Gastroesophageal sphincter (tissue), 3 donors: ENCODE measurements at regions not wholly inside any gene's neighbourhood (a gene's known extent, or its start where the extent isn't known, plus 50 kb on each side); places are given as distances from the start of the nearest gene placed in this dataset.

Source experiments
- CTCF ChIP-seq, 4 experiments: fragments of 200-600 bp in 2 of 4; fragments of 450-650 bp in 2 of 4; sonication (generic) in 1 of 4; IDR thresholded peaks; one replicate each; pipeline ENCODE4 v1.5.1; 2017 to 2019; ENCODE audit warnings: antibody characterized with exemption in 4 of 4, mild to moderate bottlenecking in 2 of 4, moderate library complexity in 2 of 4
- EP300 ChIP-seq: sonication (generic); formaldehyde crosslinking; IDR thresholded peaks from one replicate; pipeline ENCODE4 v1.6.1; 2017; ENCODE audit warnings: antibody characterized with exemption, mild to moderate bottlenecking
- POLR2A ChIP-seq, 2 donors: fragments of 450-650 bp; IDR thresholded peaks; one replicate each; pipeline ENCODE4 v1.6.1; 2017; ENCODE audit warnings: antibody characterized with exemption in 2 of 2, mild to moderate bottlenecking in 2 of 2, moderate library complexity in 1 of 2

GRCh38 chr15:93948726-93949125 is 282.6 kb upstream of the MCTP2 start:
- no peak for TF ChIP-seq CTCF (IDR thresholded peaks at IDR 0.05)
- TF ChIP-seq POLR2A (IDR thresholded peaks at IDR 0.05): no peak
- no peak for TF ChIP-seq EP300
